HCT116 (cell line): ENCODE measurements at regions not wholly inside any gene's neighbourhood (a gene's known extent, or its start where the extent isn't known, plus 50 kb on each side); places are given as distances from the start of the nearest gene placed in this dataset.
"Not testable (repeated sequence)": the region's sequence is repeated elsewhere in the genome, so short reads cannot be mapped to it uniquely, and the experiment has no call there.

Experiments
- ATAC-seq: fragments of 200-7000 bp; cut with Tn5 transposase; 2 replicates; pipeline ENCODE4 v1.9.1; 2020; ENCODE audit warnings: mild to moderate bottlenecking, moderate library complexity
- BruUV-seq: library from RNA; stranded (reverse); fragments of 400-500 nt; replicated peaks from 2 replicates; lab custom pipeline; 2021; lab: Mats Ljungman, UMichigan
- CTCF ChIA-PET: fragments of 300-600 bp; sonication (Branson Sonifier 250); formaldehyde crosslinking; loops from one replicate; lab custom pipeline; 2021; ENCODE audit warnings: antibody characterized with exemption; lab: Charles Lee
- POLR2A ChIA-PET: fragments of 300-600, 350-600 bp; sonication (Branson Sonifier 250); formaldehyde crosslinking; loops from one replicate; lab custom pipeline; 2021; ENCODE audit warnings: antibody characterized with exemption; lab: Charles Lee
- RAD21 ChIA-PET, 2 experiments: fragments of 300-600 bp; sonication (Branson Sonifier 250); formaldehyde crosslinking; loops; one replicate each; lab custom pipeline; 2023; ENCODE audit warnings: low total read pairs in 2 of 2; ENCODE audit not compliant: uncharacterized antibody in 2 of 2, unreplicated experiment in 2 of 2, low non-redundant PET in 1 of 2; lab: Charles Lee
- DNase-seq: peaks from one replicate; pipeline ENCODE4 v3.0.0-alpha.2; 2010; ENCODE audit warnings: low read depth, low spot score
- H2AFZ ChIP-seq: fragments of 200-600 bp; shearing (Covaris generic), sonication (generic); 2 replicates; pipeline ENCODE4 v1.6.1; 2017; ENCODE audit warnings: low read depth, mixed run types, mixed read lengths, antibody characterized with exemption, low read length; ENCODE audit not compliant: poor library complexity, severe bottlenecking
- H3K27ac ChIP-seq: 2 replicates; pipeline ENCODE4 v1.5.1; 2012; ENCODE audit warnings: low read depth, low read length
- H3K27me3 ChIP-seq: fragments of 200-600 bp; sonication (generic); 2 replicates; pipeline ENCODE4 v1.6.1; 2016; ENCODE audit warnings: mixed run types, low read length, mixed read lengths; ENCODE audit not compliant: insufficient read depth
- H3K36me3 ChIP-seq, 2 experiments: fragments of 200-500 bp in 1 of 2; fragments of 200-600 bp in 1 of 2; sonication (Bioruptor generic) in 1 of 2; sonication (generic) in 1 of 2; 2 replicates each; pipeline versions ENCODE4 v1.5.1 to v1.6.1; 2014 to 2016; ENCODE audit warnings: low read length in 2 of 2, inconsistent platforms in 1 of 2, mixed read lengths in 1 of 2, mixed run types in 1 of 2; ENCODE audit not compliant: insufficient read depth in 2 of 2, control insufficient read depth in 1 of 2
- H3K4me1 ChIP-seq, 2 experiments: fragments of 200-600 bp in 1 of 2; sonication (generic) in 1 of 2; 2 replicates each; pipeline versions ENCODE4 v1.5.1 to v1.6.1; 2012 to 2017; ENCODE audit warnings: low read length in 2 of 2, inconsistent platforms in 1 of 2, mild to moderate bottlenecking in 1 of 2, mixed read lengths in 1 of 2, mixed run types in 1 of 2, moderate library complexity in 1 of 2; ENCODE audit not compliant: insufficient read depth in 2 of 2, control insufficient read depth in 1 of 2
- H3K4me2 ChIP-seq: fragments of 200-600 bp; sonication (generic); 2 replicates; pipeline ENCODE4 v1.6.1; 2017; ENCODE audit warnings: mixed run types, low read length, mixed read lengths
- H3K4me3 ChIP-seq, 2 experiments: fragments of 200-600 bp in 1 of 2; sonication (generic) in 1 of 2; replicated peaks in 1 of 2; 2 replicates each; pipeline ENCODE4 v1.5.1; 2011 to 2016; ENCODE audit warnings: low read length in 2 of 2, control low read depth in 1 of 2, low read depth in 1 of 2, mild to moderate bottlenecking in 1 of 2, mixed read lengths in 1 of 2, mixed run types in 1 of 2
- H3K79me2 ChIP-seq: fragments of 200-600 bp; sonication (generic); 2 replicates; pipeline ENCODE4 v1.6.1; 2017; ENCODE audit warnings: mild to moderate bottlenecking, mixed run types, low read length, moderate library complexity, mixed read lengths; ENCODE audit not compliant: insufficient read depth
- H3K9ac ChIP-seq: fragments of 200-600 bp; sonication (generic); 2 replicates; pipeline ENCODE4 v1.6.1; 2016; ENCODE audit warnings: low read length, mixed read lengths
- H3K9me2 ChIP-seq: fragments of 200-600 bp; sonication (generic), shearing (Covaris generic); 2 replicates; pipeline ENCODE4 v1.6.1; 2017; ENCODE audit warnings: mixed run types, mild to moderate bottlenecking, moderate library complexity; ENCODE audit not compliant: insufficient read depth
- H3K9me3 ChIP-seq, 2 experiments: fragments of 200-500 bp in 1 of 2; fragments of 200-600 bp in 1 of 2; sonication (Bioruptor generic) in 1 of 2; sonication (generic) in 1 of 2; 2 replicates each; pipeline ENCODE4 v1.6.1; 2014 to 2017; ENCODE audit warnings: low read length in 2 of 2, mixed read lengths in 2 of 2, inconsistent platforms in 1 of 2, low read depth in 1 of 2, mild to moderate bottlenecking in 1 of 2, mixed run types in 1 of 2, moderate library complexity in 1 of 2; ENCODE audit not compliant: control insufficient read depth in 1 of 2, insufficient read depth in 1 of 2
- H4K20me1 ChIP-seq: fragments of 200-600 bp; sonication (generic), shearing (Covaris generic); 2 replicates; pipeline ENCODE4 v1.6.1; 2017; ENCODE audit warnings: mixed run types, mild to moderate bottlenecking, moderate library complexity; ENCODE audit not compliant: insufficient read depth
- CTCF ChIP-seq, 3 experiments: fragments of 200-600 bp in 1 of 3; sonication (generic) in 1 of 3; IDR thresholded peaks in 2 of 3; conservative IDR thresholded peaks in 1 of 3; 2 replicates each; pipeline ENCODE4 v1.5.1; 2012 to 2017; ENCODE audit warnings: low read depth in 2 of 3, low read length in 2 of 3, antibody characterized with exemption in 1 of 3, borderline replicate concordance in 1 of 3, control low read depth in 1 of 3, mild to moderate bottlenecking in 1 of 3, mixed read lengths in 1 of 3, mixed run types in 1 of 3, moderate library complexity in 1 of 3; ENCODE audit not compliant: insufficient read depth in 1 of 3
- intact Hi-C: fragments of 100-400 bp; cut with micrococcal nuclease; formaldehyde crosslinking; loops from 2 replicates; pipeline ENCODE4 v1.10.0; 2022

- H3K9me3 ChIP-seq, intact Hi-C loops, H3K27ac ChIP-seq, H3K4me3 ChIP-seq, H3K9me2 ChIP-seq, DNase-seq, H3K4me1 ChIP-seq, H3K4me2 ChIP-seq, H3K36me3 ChIP-seq, H2AFZ ChIP-seq, ATAC-seq, H3K27me3 ChIP-seq, POLR2A ChIA-PET, CTCF ChIA-PET, BruUV-seq, H4K20me1 ChIP-seq, H3K9ac ChIP-seq, H3K79me2 ChIP-seq, RAD21 ChIA-PET: not testable (repeated sequence)
Observed at GRCh38 chr6:60342411-60343008, 1943.5 kb downstream of the KHDRBS2 start.

DNA sequence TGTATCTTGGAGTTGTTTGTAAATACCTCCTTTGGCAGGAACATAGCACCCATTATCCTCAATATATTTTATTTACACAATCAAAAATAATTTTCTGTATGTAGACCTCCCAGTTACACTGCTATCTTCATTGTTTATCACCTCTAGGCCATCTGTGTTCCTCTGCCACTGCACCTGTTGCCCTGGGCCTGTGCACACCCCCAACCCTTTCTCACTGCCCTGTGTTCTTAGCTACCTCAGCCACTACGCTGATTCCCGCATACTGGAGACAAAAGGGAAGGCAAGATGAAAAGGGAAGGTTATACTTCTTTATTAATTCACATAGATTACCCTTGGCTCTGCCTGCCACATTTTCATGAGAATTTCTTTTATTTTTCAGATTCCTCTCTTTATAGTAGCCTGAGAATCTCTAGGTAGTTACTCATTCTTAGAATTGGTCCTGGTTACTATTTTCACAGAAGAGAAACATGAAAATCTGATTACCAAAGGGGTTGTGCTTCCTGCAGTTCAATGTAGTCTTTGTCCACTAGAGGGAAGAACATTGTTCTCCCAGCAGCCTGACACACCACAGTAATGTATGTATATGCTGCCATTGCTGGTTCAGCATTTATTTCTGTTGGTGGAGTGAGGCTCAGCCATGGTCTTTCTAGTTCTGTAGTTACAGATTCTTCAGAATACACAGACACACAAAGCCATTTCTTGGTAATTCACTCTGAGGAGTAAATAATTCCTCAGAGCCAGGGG, 1947.5 kb downstream of the KHDRBS2 start:
- H3K4me2 ChIP-seq, H3K9me2 ChIP-seq, H3K27me3 ChIP-seq, H3K4me1 ChIP-seq, BruUV-seq, H3K36me3 ChIP-seq, intact Hi-C loops, H2AFZ ChIP-seq, CTCF ChIA-PET, RAD21 ChIA-PET, H3K4me3 ChIP-seq, H4K20me1 ChIP-seq, H3K9ac ChIP-seq, POLR2A ChIA-PET: not testable (repeated sequence)
- DNase-seq, result peak; percentile 0
- peak; percentile 73 for ATAC-seq
- peak in 2 of 3 experiments; percentile 10 to 23; a peak in 1 of 6 replicates for TF ChIP-seq CTCF (IDR thresholded peaks at IDR 0.05 in 2 of 3, conservative IDR thresholded peaks at IDR 0.05 in 1 of 3; ENCODE audit: borderline replicate concordance in 1 of 3, insufficient read depth in 1 of 3, low read depth in 2 of 3, low read length in 2 of 3)
- TF ChIP-seq, all 23 proteins: peak for 1; not testable (repeated sequence) for 22
- H3K9me3 ChIP-seq, H3K27ac ChIP-seq, H3K79me2 ChIP-seq: not testable (repeated sequence)

DNA sequence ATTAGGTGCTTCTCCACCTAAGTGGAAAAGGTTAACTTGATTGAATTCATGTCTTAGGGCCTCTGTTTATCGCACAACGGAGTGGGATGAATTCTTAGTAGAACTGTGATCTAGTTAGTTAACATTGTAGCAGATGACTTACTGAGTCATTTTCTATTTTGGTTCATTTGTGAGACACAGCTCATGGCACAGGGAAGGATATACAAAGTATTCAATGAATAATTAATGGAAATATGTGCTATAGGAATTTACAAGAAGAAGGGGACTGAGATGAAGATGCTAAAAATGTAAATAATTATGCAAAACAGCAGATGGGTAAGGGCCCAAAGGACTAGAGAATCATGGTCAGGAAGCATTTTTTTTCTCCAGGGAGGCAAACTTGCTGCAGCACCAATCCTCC, 1950.9 kb downstream of the KHDRBS2 start:
- ATAC-seq, H3K79me2 ChIP-seq, intact Hi-C loops, BruUV-seq, H3K27ac ChIP-seq, H4K20me1 ChIP-seq, H3K27me3 ChIP-seq, CTCF ChIA-PET, DNase-seq, POLR2A ChIA-PET, H3K36me3 ChIP-seq, H3K9me3 ChIP-seq, RAD21 ChIA-PET, H3K9ac ChIP-seq, H3K4me2 ChIP-seq, H2AFZ ChIP-seq, H3K4me3 ChIP-seq, H3K4me1 ChIP-seq, H3K9me2 ChIP-seq: not testable (repeated sequence)

- BruUV-seq, CTCF ChIA-PET: not testable (repeated sequence)
Observed at GRCh38 chr6:60333708-60334107, 1952.3 kb downstream of the KHDRBS2 start.

More at GRCh38 chr6:60333708-60334107, 1952.3 kb downstream of the KHDRBS2 start:
- POLR2A ChIA-PET, H3K79me2 ChIP-seq, H3K4me1 ChIP-seq, RAD21 ChIA-PET, H3K9me2 ChIP-seq, intact Hi-C loops, H3K9ac ChIP-seq, H3K27me3 ChIP-seq, ATAC-seq, H3K9me3 ChIP-seq, H3K4me3 ChIP-seq, H3K36me3 ChIP-seq, DNase-seq, H2AFZ ChIP-seq, H3K27ac ChIP-seq, H3K4me2 ChIP-seq, H4K20me1 ChIP-seq: not testable (repeated sequence)
